Testis (tissue), 2 donors: ENCODE measurements at regions not wholly inside any gene's neighbourhood (a gene's known extent, or its start where the extent isn't known, plus 50 kb on each side); places are given as distances from the start of the nearest gene placed in this dataset.

Experiments
- DNase-seq: peaks from one replicate; pipeline ENCODE4 v3.0.0-alpha.2; 2019
- H3K27ac ChIP-seq, 2 donors: fragments of 200-600 bp; sonication (generic); one replicate each; pipeline ENCODE4 v1.5.1; 2019
- H3K27me3 ChIP-seq: fragments of 200-600 bp; sonication (generic); one replicate; pipeline ENCODE4 v1.5.1; 2019
- H3K36me3 ChIP-seq: fragments of 200-600 bp; sonication (generic); one replicate; pipeline ENCODE4 v1.5.1; 2017; ENCODE audit warnings: low read depth; ENCODE audit errors: missing control alignments
- H3K4me1 ChIP-seq: fragments of 200-600 bp; sonication (generic); one replicate; pipeline ENCODE4 v1.5.1; 2019
- H3K4me3 ChIP-seq, 2 donors: fragments of 200-600 bp; sonication (generic); one replicate each; pipeline ENCODE4 v1.5.1; 2017 to 2019
- H3K9me3 ChIP-seq: fragments of 200-600 bp; sonication (generic); one replicate; pipeline ENCODE4 v1.5.1; 2017
- CTCF ChIP-seq, 3 experiments: fragments of 450-650 bp in 2 of 3; fragments of 200-600 bp in 1 of 3; sonication (generic) in 1 of 3; IDR thresholded peaks; one replicate each; pipeline ENCODE4 v1.5.1; 2016 to 2019; ENCODE audit warnings: antibody characterized with exemption in 3 of 3, mild to moderate bottlenecking in 2 of 3, moderate library complexity in 1 of 3
- POLR2A ChIP-seq: fragments of 450-650 bp; IDR thresholded peaks from one replicate; pipeline ENCODE4 v1.6.1; 2017; ENCODE audit warnings: antibody characterized with exemption, mild to moderate bottlenecking, moderate library complexity
- WGBS, 2 donors: methylation state at CpG; one replicate each; pipeline ENCODE4 v1.1.5; 2018; 5-methylcytosine and 5-hydroxymethylcytosine counted together
- intact Hi-C: fragments of 100-400 bp; cut with DNase I; formaldehyde crosslinking; loops from one replicate; pipeline ENCODE4 v1.15.1; 2023; ENCODE audit warnings: low total_unique reads

- no peak overlapping the region for H3K27ac ChIP-seq
- intact Hi-C loops = no loop called here
These were observed 199.7 kb downstream of the BCAS1 start for GRCh38 chr20:53870426-53871315.

DNA sequence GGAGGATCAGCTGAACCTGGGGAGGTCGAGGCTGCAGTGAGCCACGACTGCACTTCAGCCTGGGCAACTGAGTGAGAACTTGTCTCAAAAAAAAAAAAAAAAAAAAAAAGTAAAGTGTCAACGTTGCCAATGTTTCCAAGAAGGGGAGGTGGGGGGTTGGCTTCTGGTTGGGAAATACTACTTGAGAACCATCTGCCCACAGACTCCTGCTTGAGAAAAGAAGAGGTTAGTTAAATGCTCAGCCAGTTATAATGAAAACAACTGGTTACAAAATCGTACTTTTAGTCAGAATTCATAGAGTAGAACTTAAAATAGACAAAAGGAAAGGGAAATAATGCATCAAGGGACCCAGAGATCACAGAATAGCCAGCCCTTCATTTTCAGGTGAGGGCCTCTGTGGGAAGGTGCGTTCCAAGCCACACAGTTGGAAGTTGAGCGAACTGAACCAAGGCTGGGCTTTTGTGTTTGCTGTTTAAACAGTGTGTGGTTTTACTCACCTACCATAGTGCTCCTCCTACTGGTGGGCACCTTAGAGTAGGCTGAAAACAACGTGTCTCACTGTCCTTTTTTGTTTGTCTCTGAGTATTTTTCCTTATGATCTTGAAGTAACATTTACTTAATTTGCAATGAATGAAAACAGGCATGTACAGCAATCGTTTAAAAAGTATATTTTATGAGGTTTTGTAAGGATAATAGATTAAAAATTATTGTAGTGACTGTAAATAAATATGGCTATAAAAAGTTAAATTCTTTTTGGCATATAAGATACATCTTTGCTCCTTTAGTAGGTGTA, 200.7 kb downstream of the BCAS1 start:
- DNase-seq = peak; percentile 81
- no peak overlapping the region for H3K4me3 ChIP-seq
- H3K9me3 ChIP-seq = no peaks in the 10 kb centered on the region
- TF ChIP-seq CTCF (IDR thresholded peaks at IDR 0.05) (peak in 2 of 3 experiments; percentile 60 to 76), POLR2A (no peak)
- H3K36me3 ChIP-seq = no peaks in the 10 kb centered on the region
- peaks cover 15% of the 10 kb centered on the region for H3K4me1 ChIP-seq
- 37 to 49% methylated on average over 8 of the region's 8 CpGs for WGBS, 2 donors
- H3K27ac ChIP-seq = peak overlapping the region in 1 of 2 donors; percentile 33
- no peaks in the 10 kb centered on the region for H3K27me3 ChIP-seq
- intact Hi-C loops = no loop called here

More at GRCh38 chr20:53870426-53871315, 199.7 kb downstream of the BCAS1 start:
- H3K9me3 ChIP-seq = no peaks in the 10 kb centered on the region
- H3K4me3 ChIP-seq = no peak overlapping the region
- DNase-seq = no peak
- no peaks in the 10 kb centered on the region for H3K27me3 ChIP-seq
- peaks cover 12% of the 10 kb centered on the region for H3K4me1 ChIP-seq
- H3K36me3 ChIP-seq = no peaks in the 10 kb centered on the region
- no peak for TF ChIP-seq POLR2A
- no peak for TF ChIP-seq CTCF (IDR thresholded peaks at IDR 0.05)
- WGBS, 2 donors = 72 to 82% methylated on average over 9 of the region's 9 CpGs

- intact Hi-C loops = no loop called here
- TF ChIP-seq CTCF (IDR thresholded peaks at IDR 0.05) = no peak
- TF ChIP-seq POLR2A = no peak
- no peaks in the 10 kb centered on the region for H3K9me3 ChIP-seq
- H3K4me1 ChIP-seq = peaks cover 15% of the 10 kb centered on the region
- no peak overlapping the region for H3K4me3 ChIP-seq
- no peaks in the 10 kb centered on the region for H3K27me3 ChIP-seq
- DNase-seq = no peak
- H3K27ac ChIP-seq = peak overlapping the region in 1 of 2 donors; percentile 83
- WGBS, 2 donors = 72 to 78% methylated on average over 6 of the region's 6 CpGs
- no peaks in the 10 kb centered on the region for H3K36me3 ChIP-seq
These were observed 202.5 kb downstream of the BCAS1 start for GRCh38 chr20:53867741-53868351.

DNA sequence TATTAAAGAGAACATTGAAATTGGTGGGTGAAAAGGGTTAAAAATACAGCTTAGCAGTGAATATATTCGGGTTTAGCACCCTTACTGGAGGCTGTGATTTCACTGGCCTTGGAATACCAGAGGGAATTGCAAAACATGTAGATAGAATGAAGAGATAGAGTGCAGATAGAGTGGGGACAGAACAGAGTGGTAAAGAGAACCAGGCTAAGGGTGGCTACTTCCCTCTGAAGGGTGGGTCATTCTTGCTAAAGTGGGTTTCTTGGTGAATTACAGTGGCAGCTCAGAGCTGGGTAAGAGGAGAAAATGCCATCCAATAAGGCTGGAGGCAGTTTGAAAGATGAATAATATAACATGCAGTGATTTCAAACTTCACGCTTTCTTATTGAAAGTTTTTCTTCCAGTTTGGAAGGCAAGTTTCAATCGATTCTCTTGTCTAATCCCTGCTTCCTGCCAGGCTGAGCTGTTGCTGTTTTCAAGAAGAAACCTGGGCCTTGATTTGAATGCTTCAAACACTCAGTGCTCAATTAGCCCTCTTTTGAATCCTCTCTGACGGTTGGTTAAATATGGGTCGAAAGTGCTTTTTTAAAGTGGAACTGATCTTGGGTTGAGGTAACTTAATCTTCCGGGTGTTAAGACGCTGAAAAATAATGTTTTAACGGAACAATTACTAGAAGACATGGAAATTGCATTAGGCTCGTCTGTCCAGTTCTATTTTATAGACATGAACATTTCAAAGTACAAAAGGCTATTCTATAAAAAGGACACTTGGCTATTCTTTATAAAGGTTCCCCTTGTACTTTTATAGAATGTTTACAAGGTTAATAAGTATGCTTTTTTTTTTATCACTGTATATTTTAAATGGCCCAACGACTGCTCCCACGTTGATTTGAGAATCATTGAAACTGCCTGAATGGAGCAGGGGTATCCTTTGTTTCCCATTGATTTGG, 203.3 kb downstream of the BCAS1 start:
- H3K4me3 ChIP-seq = no peak overlapping the region
- DNase-seq = no peak
- H3K36me3 ChIP-seq = no peaks in the 10 kb centered on the region
- H3K27ac ChIP-seq = peak overlapping the region; percentile 31 to 83
- 22 to 27% methylated on average over 11 of the region's 11 CpGs for WGBS, 2 donors
- H3K9me3 ChIP-seq = no peaks in the 10 kb centered on the region
- intact Hi-C loops = no loop called here
- peaks cover 15% of the 10 kb centered on the region for H3K4me1 ChIP-seq
- TF ChIP-seq CTCF (IDR thresholded peaks at IDR 0.05) = no peak
- TF ChIP-seq POLR2A = no peak
- H3K27me3 ChIP-seq = no peaks in the 10 kb centered on the region
